NCI-H82 treated with DMSO at 0.1 percent for 48 hours (cell line): ENCODE measurements at regions not wholly inside any gene's neighbourhood (a gene's known extent, or its start where the extent isn't known, plus 50 kb on each side); places are given as distances from the start of the nearest gene placed in this dataset.

Experiments used
- DNase-seq: peaks from one replicate; lab custom pipeline; 2025; ENCODE audit not compliant: unreplicated experiment; lab: John Stamatoyannopoulos, UW

- DNase-seq, result no peak
Observed at GRCh38 chr21:16071761-16072160, 342.0 kb downstream of the USP25 start.

- no peak for DNase-seq
Observed at GRCh38 chr21:16072221-16072620, 342.4 kb downstream of the USP25 start.

GRCh38 chr21:16072737-16073136, 343.0 kb downstream of the USP25 start:
- no peak for DNase-seq

GRCh38 chr21:16073586-16073985, 343.8 kb downstream of the USP25 start:
- DNase-seq, result no peak

- DNase-seq, result no peak
Observed at GRCh38 chr21:16074950-16075489, 345.2 kb downstream of the USP25 start.

- DNase-seq, result no peak
Observed at GRCh38 chr21:16075649-16076282, 346.0 kb downstream of the USP25 start.

GRCh38 chr21:16076465-16076864, 346.7 kb downstream of the USP25 start:
- no peak for DNase-seq

GRCh38 chr21:16078382-16078781, 348.6 kb downstream of the USP25 start:
- DNase-seq, result no peak

- DNase-seq, result no peak
Observed at GRCh38 chr21:16079830-16080229, 350.0 kb downstream of the USP25 start.

- no peak for DNase-seq
Observed at GRCh38 chr21:16081304-16081703, 351.5 kb downstream of the USP25 start.

- no peak for DNase-seq
Observed at GRCh38 chr21:16082038-16082816, 352.4 kb downstream of the USP25 start.

GRCh38 chr21:16084776-16085364, 355.1 kb downstream of the USP25 start:
- no peak for DNase-seq

GRCh38 chr21:16085421-16085820, 355.6 kb downstream of the USP25 start:
- no peak for DNase-seq

GRCh38 chr21:16086121-16086520, 356.3 kb downstream of the USP25 start:
- DNase-seq, result no peak

GRCh38 chr21:16086936-16087335, 357.2 kb downstream of the USP25 start:
- DNase-seq, result no peak

GRCh38 chr21:16087523-16087922, 357.7 kb downstream of the USP25 start:
- no peak for DNase-seq

- no peak for DNase-seq
Observed at GRCh38 chr21:16088056-16088455, 358.3 kb downstream of the USP25 start.

GRCh38 chr21:16095005-16095404, 365.2 kb downstream of the USP25 start:
- no peak for DNase-seq

GRCh38 chr21:16096988-16097387, 367.2 kb downstream of the USP25 start:
- DNase-seq, result no peak

GRCh38 chr21:16102113-16102512, 372.3 kb downstream of the USP25 start:
- no peak for DNase-seq

- DNase-seq, result no peak
Observed at GRCh38 chr21:16108561-16109075, 378.8 kb downstream of the USP25 start.
